ENCODE measurements at regions not wholly inside any gene's neighbourhood (a gene's known extent, or its start where the extent isn't known, plus 50 kb on each side); places are given as distances from the start of the nearest gene placed in this dataset.
A peak's percentile ranks its signal among the peaks of the same experiment; 100 is the strongest.
"Not testable (repeated sequence)": the region's sequence is repeated elsewhere in the genome, so short reads cannot be mapped to it uniquely, and the experiment has no call there.

DNA sequence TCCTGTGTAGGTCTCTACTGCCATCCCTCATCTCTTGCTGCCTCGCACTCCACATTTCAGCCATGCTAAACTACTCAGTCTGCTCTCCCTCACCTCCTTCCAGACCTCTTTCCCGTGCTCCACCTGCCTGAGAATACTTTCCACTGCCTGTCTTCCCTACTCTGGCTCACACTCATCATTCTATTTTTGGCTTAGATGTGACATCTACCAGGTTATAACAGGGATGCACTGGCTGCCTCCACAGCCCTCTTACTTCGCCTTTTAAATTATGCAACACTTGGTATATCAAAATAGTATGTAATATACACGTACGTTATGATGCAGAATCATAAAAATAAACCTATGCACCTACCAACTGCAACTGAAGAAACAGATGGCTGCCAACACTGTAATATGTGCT, 222.8 kb upstream of the DTNBP1 start:
- Histone ChIP-seq H4K20me1 (ENCODE audit: insufficient read depth) (no peaks in the 10 kb centered on the region), H3K79me2 (ENCODE audit: insufficient read depth) (no peaks in the 10 kb centered on the region), H3F3A (replicated peaks; ENCODE audit: insufficient read depth) (no peaks in the 10 kb centered on the region), H3K9me2 (no peaks in the 10 kb centered on the region), H3K27ac (ENCODE audit: low read depth in 2 of 2, low read length in 1 of 2) (no peak overlapping the region), H3K9ac (no peak overlapping the region), H3K4me3 (ENCODE audit: low read depth in 2 of 2, low read length in 1 of 2) (no peak overlapping the region), H3K36me3 (replicated peaks in 1 of 2; ENCODE audit: control insufficient read depth in 1 of 2, insufficient read depth in 2 of 2, low read length in 1 of 2) (no peaks in the 10 kb centered on the region), H3K4me1 (ENCODE audit: control insufficient read depth in 1 of 2, insufficient read depth in 2 of 2, low read depth in 1 of 2, low read length in 1 of 2) (peaks cover 0 to 21% of the 10 kb centered on the region in 2 experiments; a peak in 1 of 4 replicates), H2AFZ (ENCODE audit: low read depth) (no peak overlapping the region), H3K9me3 (no peaks in the 10 kb centered on the region), H3K4me2 (no peak overlapping the region), H3K27me3 (ENCODE audit: insufficient read depth) (no peaks in the 10 kb centered on the region)
- DNase-seq, result no peak
- POLR2A ChIA-PET, result no interaction called here
- no peak for TF ChIP-seq YY1 (IDR thresholded peaks at IDR 0.05; ENCODE audit: low read depth)
- TF ChIP-seq, protein P1, sequence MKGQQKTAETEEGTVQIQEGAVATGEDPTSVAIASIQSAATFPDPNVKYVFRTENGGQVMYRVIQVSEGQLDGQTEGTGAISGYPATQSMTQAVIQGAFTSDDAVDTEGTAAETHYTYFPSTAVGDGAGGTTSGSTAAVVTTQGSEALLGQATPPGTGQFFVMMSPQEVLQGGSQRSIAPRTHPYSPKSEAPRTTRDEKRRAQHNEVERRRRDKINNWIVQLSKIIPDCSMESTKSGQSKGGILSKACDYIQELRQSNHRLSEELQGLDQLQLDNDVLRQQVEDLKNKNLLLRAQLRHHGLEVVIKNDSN (IDR thresholded peaks at IDR 0.05; ENCODE audit: borderline replicate concordance, low read depth), result no peak
- TF ChIP-seq MXI1 (IDR thresholded peaks at IDR 0.05; ENCODE audit: low read depth, low read length), result no peak
- TF ChIP-seq GATA2 (CRISPR knock-in tag; IDR thresholded peaks at IDR 0.05), result no peak
- TF ChIP-seq SMC3 (IDR thresholded peaks at IDR 0.05; ENCODE audit: low read depth, low read length), result no peak
- no peak for TF ChIP-seq EP300 (IDR thresholded peaks at IDR 0.05; ENCODE audit: borderline replicate concordance in 1 of 2, low read depth in 1 of 2, low read length in 1 of 2)
- no peak for TF ChIP-seq TCF12 (IDR thresholded peaks at IDR 0.05)
- TF ChIP-seq FOSL2 (IDR thresholded peaks at IDR 0.05; ENCODE audit: borderline replicate concordance, low read depth), result no peak
- TF ChIP-seq, protein P2, sequence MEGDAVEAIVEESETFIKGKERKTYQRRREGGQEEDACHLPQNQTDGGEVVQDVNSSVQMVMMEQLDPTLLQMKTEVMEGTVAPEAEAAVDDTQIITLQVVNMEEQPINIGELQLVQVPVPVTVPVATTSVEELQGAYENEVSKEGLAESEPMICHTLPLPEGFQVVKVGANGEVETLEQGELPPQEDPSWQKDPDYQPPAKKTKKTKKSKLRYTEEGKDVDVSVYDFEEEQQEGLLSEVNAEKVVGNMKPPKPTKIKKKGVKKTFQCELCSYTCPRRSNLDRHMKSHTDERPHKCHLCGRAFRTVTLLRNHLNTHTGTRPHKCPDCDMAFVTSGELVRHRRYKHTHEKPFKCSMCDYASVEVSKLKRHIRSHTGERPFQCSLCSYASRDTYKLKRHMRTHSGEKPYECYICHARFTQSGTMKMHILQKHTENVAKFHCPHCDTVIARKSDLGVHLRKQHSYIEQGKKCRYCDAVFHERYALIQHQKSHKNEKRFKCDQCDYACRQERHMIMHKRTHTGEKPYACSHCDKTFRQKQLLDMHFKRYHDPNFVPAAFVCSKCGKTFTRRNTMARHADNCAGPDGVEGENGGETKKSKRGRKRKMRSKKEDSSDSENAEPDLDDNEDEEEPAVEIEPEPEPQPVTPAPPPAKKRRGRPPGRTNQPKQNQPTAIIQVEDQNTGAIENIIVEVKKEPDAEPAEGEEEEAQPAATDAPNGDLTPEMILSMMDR (IDR thresholded peaks at IDR 0.05), result no peak
- CTCF ChIA-PET, result interaction anchor here (1.3 kb wide), 1 partner anchor 16 kb away, joined by 3 read pairs; no protein-coding TSS in a partner anchor
- 52% methylated on average over 5 of the region's 5 CpGs for WGBS (ENCODE audit: low lambda C conversion rate)

- H3K9ac ChIP-seq; H2AFZ ChIP-seq (ENCODE audit: low read depth); H3K4me2 ChIP-seq; H4K20me1 ChIP-seq (ENCODE audit: insufficient read depth); H3F3A ChIP-seq (replicated peaks; ENCODE audit: insufficient read depth); H3K9me2 ChIP-seq; H3K36me3 ChIP-seq (replicated peaks in 1 of 2; ENCODE audit: control insufficient read depth in 1 of 2, insufficient read depth in 2 of 2, low read length in 1 of 2); H3K79me2 ChIP-seq (ENCODE audit: insufficient read depth); DNase-seq; H3K27me3 ChIP-seq (ENCODE audit: insufficient read depth); H3K9me3 ChIP-seq; POLR2A ChIA-PET; H3K4me3 ChIP-seq (ENCODE audit: low read depth in 2 of 2, low read length in 1 of 2): not testable (repeated sequence)
- Histone ChIP-seq H3K27ac (ENCODE audit: low read depth in 2 of 2, low read length in 1 of 2) (peak overlapping the region in 1 of 2 experiments; percentile 91; a peak in 2 of 4 replicates), H3K4me1 (ENCODE audit: control insufficient read depth in 1 of 2, insufficient read depth in 2 of 2, low read depth in 1 of 2, low read length in 1 of 2) (peaks cover 4 to 33% of the 10 kb centered on the region in 2 experiments; a peak in 3 of 4 replicates)
- CTCF ChIA-PET, result interaction anchor here (0.7 to 1.1 kb wide), 3 partner anchors 192 to 324 kb away, joined by 3 read pairs; no protein-coding TSS in a partner anchor
- 76% methylated on average over 10 of the region's 10 CpGs for WGBS (ENCODE audit: low lambda C conversion rate)
Measured at GRCh38 chr6:15883593-15883992, 220.8 kb upstream of the DTNBP1 start.

GRCh38 chr6:15882915-15883314, 220.1 kb upstream of the DTNBP1 start:
- Histone ChIP-seq H3K36me3 (replicated peaks in 1 of 2; ENCODE audit: control insufficient read depth in 1 of 2, insufficient read depth in 2 of 2, low read length in 1 of 2) (no peaks in the 10 kb centered on the region), H3K27ac (ENCODE audit: low read depth in 2 of 2, low read length in 1 of 2) (peak overlapping the region in 1 of 2 experiments; percentile 91; a peak in 2 of 4 replicates), H3K4me1 (ENCODE audit: control insufficient read depth in 1 of 2, insufficient read depth in 2 of 2, low read depth in 1 of 2, low read length in 1 of 2) (peaks cover 4 to 33% of the 10 kb centered on the region in 2 experiments; a peak in 3 of 4 replicates), H3K9ac (no peak overlapping the region), H3K79me2 (ENCODE audit: insufficient read depth) (no peaks in the 10 kb centered on the region), H3K9me3 (no peaks in the 10 kb centered on the region), H3K27me3 (ENCODE audit: insufficient read depth) (no peaks in the 10 kb centered on the region), H3K4me3 (ENCODE audit: low read depth in 2 of 2, low read length in 1 of 2) (no peak overlapping the region), H3K9me2 (no peaks in the 10 kb centered on the region), H2AFZ (ENCODE audit: low read depth) (no peak overlapping the region), H3F3A (replicated peaks; ENCODE audit: insufficient read depth) (no peaks in the 10 kb centered on the region), H4K20me1 (ENCODE audit: insufficient read depth) (no peaks in the 10 kb centered on the region), H3K4me2 (no peak overlapping the region)
- DNase-seq, result peak; percentile 52
- POLR2A ChIA-PET, result no interaction called here
- CTCF ChIA-PET, result interaction anchor here (1.0 to 1.1 kb wide), 2 partner anchors 191 to 324 kb away, joined by 3 read pairs; no protein-coding TSS in a partner anchor
- 53% methylated on average over 6 of the region's 6 CpGs for WGBS (ENCODE audit: low lambda C conversion rate)
- TF ChIP-seq GATA2 (CRISPR knock-in tag; IDR thresholded peaks at IDR 0.05) (peak; percentile 14; the same call in 1 of the 2 replicates), GABPA (IDR thresholded peaks at IDR 0.05; ENCODE audit: low read depth) (no peak), CHD2 (IDR thresholded peaks at IDR 0.05; ENCODE audit: low read length, partially characterized antibody) (peak; percentile 70), RAD21 (IDR thresholded peaks at IDR 0.05; ENCODE audit: low read length) (peak; percentile 40), TCF12 (IDR thresholded peaks at IDR 0.05) (no peak), FOXJ3 (CRISPR knock-in tag; IDR thresholded peaks at IDR 0.05) (peak; percentile 68; the same call in 1 of the 2 replicates), EP300 (IDR thresholded peaks at IDR 0.05; ENCODE audit: borderline replicate concordance in 1 of 2, low read depth in 1 of 2, low read length in 1 of 2) (peak in 1 of 2 experiments; percentile 72; a peak in 2 of 4 replicates), RCOR1 (IDR thresholded peaks at IDR 0.05; ENCODE audit: low read length) (peak; percentile 32; the same call in 1 of the 2 replicates), SMC3 (IDR thresholded peaks at IDR 0.05; ENCODE audit: low read depth, low read length) (no peak), MXI1 (IDR thresholded peaks at IDR 0.05; ENCODE audit: low read depth, low read length) (peak; percentile 19; the same call in 1 of the 2 replicates)
- TF ChIP-seq, protein P2 (IDR thresholded peaks at IDR 0.05), result no peak
